ENCODE measurements at regions not wholly inside any gene's neighbourhood (a gene's known extent, or its start where the extent isn't known, plus 50 kb on each side); places are given as distances from the start of the nearest gene placed in this dataset.
A peak's percentile ranks its signal among the peaks of the same experiment; 100 is the strongest.

GRCh38 chr18:40911041-40911440, 1044.0 kb upstream of the PIK3C3 start:
- no peak for DNase-seq (ENCODE audit: low read depth)
- no peak overlapping the region for H3K4me3 ChIP-seq (ENCODE audit: low read depth, low read length)

GRCh38 chr18:40907842-40908241, 1047.2 kb upstream of the PIK3C3 start:
- H3K4me3 ChIP-seq (ENCODE audit: low read depth, low read length), result no peak overlapping the region
- no peak for DNase-seq (ENCODE audit: low read depth)

DNA sequence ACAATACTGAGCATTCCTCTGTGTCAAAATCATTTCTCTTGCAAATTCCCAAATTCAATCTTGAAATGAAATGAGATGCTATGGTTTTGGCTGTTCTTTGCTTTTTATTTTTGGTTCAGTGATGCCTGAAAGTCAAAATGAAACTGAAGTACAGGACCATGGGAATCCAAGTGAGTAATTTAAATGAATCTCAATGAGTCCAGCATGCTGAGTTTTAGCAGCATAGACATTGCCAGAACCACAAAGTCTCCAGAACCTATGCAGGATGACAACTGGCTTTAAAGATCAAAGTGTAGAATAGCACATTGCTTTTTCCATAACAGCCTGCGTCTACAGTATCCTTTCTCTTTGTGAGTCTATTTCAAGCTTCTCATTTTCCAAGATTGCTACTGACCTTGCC, 1050.7 kb upstream of the PIK3C3 start:
- DNase-seq (ENCODE audit: low read depth), result no peak
- no peak overlapping the region for H3K4me3 ChIP-seq (ENCODE audit: low read depth, low read length)

- H3K4me3 ChIP-seq (ENCODE audit: low read depth, low read length), result no peak overlapping the region
- DNase-seq (ENCODE audit: low read depth), result no peak
Measured at GRCh38 chr18:40902436-40902835, 1052.6 kb upstream of the PIK3C3 start.

GRCh38 chr18:40897884-40898283, 1057.2 kb upstream of the PIK3C3 start:
- no peak for DNase-seq (ENCODE audit: low read depth)
- no peak overlapping the region for H3K4me3 ChIP-seq (ENCODE audit: low read depth, low read length)

DNA sequence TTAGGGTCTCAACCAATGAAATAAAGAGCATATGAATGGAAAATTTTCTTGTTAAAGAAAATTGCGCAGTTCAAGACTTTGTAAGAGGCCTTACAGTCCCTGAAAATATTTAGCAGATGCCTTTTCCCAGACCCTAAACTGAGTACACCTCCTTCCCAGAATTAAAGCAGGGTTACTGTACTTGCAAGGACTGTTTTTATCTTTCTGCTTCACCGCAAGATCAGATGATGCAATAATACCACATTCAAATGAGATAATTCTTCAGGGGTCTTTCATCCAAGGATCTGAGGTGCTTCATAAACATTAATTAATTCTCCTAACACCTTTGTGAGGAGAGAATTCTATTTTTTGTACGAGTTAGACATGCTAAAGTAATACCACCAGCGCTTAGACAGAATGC, 1071.8 kb upstream of the PIK3C3 start:
- no peak for DNase-seq (ENCODE audit: low read depth)
- H3K4me3 ChIP-seq (ENCODE audit: low read depth, low read length), result no peak overlapping the region

- DNase-seq (ENCODE audit: low read depth), result no peak
Measured at GRCh38 chr18:40882468-40882867, 1072.6 kb upstream of the PIK3C3 start.

GRCh38 chr18:40878371-40878770, 1076.7 kb upstream of the PIK3C3 start:
- no peak for DNase-seq (ENCODE audit: low read depth)
- H3K4me3 ChIP-seq (ENCODE audit: low read depth, low read length), result no peak overlapping the region

More at GRCh38 chr18:40882468-40882867, 1072.6 kb upstream of the PIK3C3 start:
- H3K4me3 ChIP-seq (ENCODE audit: low read depth, low read length), result no peak overlapping the region

DNA sequence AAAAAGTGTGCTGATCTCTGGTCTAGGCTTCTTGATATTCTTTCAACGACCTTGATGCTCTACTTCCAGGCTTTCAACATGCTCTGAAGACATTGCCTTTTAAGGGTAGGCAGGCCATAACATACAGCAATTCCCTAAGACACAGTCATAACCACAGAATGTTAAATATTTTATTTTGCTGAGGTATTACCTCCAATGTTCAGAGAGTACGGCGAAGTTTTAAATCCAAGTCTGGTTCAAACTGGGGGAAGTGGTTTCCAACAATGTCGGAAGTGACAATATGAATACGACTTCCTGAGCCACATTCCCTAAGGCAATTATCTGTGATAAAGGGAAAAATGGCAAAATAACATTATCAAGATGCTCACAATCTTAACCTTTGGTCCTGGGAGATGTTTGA, 1077.9 kb upstream of the PIK3C3 start:
- H3K4me3 ChIP-seq (ENCODE audit: low read depth, low read length), result no peak overlapping the region
- DNase-seq (ENCODE audit: low read depth), result peak; percentile 89

GRCh38 chr18:40875101-40875615, 1079.9 kb upstream of the PIK3C3 start:
- DNase-seq (ENCODE audit: low read depth), result no peak
- no peak overlapping the region for H3K4me3 ChIP-seq (ENCODE audit: low read depth, low read length)

DNA sequence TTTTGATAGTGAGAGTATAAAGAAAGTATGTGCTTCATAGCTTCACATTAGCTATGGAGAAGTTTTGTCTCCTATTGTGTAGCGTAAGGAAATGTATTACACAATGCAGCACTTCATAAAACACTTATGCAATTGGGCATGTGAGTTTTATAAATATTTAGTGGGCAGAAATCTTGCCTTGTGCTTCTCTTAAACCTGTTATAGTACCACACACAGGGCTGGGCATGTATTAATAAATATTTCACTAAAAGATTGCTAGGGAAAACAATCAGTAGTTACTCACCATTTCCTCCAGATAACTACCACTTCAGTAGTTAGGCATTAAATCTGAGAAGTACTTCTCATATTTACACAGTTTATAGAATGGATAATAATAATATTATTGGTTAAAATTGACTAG, 1080.8 kb upstream of the PIK3C3 start:
- no peak for DNase-seq (ENCODE audit: low read depth)
- H3K4me3 ChIP-seq (ENCODE audit: low read depth, low read length), result no peak overlapping the region

DNA sequence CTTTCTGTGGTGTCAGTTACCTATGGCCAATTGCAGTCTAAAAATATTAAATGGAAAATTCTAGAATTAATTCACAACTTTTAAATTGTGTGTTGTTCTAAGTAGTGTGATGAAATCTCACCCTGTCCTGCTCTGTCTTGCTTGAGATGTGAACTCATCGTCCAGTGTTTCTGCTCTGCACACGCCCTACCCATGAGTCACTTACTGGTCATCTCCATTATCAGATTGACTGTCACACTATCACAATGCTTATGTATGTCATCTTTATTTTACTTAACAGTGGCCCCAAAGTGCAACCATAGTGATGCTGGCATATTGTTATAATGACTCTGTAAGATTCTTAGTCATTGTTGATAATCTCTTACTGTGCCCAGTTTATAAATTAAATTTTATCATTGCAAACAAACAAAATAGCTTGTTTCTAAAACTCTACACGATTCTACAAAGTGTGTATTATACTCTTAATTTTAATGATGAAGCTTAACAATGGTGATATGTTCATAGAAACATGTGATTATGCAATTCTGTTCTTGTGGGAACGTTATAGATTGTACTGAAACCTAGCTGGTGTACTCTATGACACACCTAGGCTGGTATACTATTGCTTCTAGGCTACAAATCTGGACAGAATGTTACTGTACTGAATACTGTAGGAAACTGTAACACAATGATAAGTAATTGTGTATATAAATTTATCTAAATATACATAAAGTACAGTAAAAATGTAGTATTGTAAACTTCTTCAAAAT, 1086.8 kb upstream of the PIK3C3 start:
- H3K4me3 ChIP-seq (ENCODE audit: low read depth, low read length), result no peak overlapping the region
- DNase-seq (ENCODE audit: low read depth), result peak; percentile 93

DNA sequence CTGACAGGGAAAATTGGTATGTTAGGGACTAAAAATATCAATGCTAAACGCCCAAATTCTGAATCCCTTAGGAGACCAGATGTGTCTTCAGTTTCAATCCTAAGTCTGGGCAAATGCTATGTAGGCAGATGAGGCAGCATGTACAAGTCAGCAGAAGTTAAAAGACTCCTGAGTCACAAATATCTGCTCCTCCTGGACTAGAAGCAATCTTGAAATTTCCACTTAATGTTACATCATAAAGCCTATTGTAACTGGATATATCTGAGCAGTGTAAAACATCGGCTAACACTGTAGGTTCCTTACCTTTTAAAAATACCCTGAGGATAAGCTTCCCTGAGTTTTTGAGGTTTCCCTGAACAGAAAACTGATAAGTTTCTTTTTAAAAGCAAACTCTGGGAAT, 1087.6 kb upstream of the PIK3C3 start:
- no peak overlapping the region for H3K4me3 ChIP-seq (ENCODE audit: low read depth, low read length)
- peak; percentile 92 for DNase-seq (ENCODE audit: low read depth)

DNA sequence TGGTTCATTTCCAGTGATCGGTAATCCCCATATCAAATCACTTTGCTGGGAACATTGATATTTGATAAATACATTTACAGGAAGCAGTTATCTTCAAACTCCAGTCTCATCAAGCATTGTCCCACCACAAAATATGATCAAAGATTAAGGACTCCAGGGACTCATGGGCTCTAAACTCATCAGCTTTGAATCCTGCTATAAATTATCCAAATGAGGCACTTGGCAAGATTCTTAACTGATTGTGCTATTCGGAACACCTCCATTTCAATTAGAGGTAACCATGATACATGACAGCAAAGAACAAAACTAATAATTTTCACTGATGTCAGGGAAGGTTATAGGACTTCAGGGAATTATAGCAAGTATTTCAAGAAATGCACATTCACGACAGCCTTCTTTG, 1088.1 kb upstream of the PIK3C3 start:
- DNase-seq (ENCODE audit: low read depth), result no peak
- H3K4me3 ChIP-seq (ENCODE audit: low read depth, low read length), result no peak overlapping the region

GRCh38 chr18:40866013-40866645, 1088.9 kb upstream of the PIK3C3 start:
- no peak overlapping the region for H3K4me3 ChIP-seq (ENCODE audit: low read depth, low read length)
- DNase-seq (ENCODE audit: low read depth), result peak; percentile 29

DNA sequence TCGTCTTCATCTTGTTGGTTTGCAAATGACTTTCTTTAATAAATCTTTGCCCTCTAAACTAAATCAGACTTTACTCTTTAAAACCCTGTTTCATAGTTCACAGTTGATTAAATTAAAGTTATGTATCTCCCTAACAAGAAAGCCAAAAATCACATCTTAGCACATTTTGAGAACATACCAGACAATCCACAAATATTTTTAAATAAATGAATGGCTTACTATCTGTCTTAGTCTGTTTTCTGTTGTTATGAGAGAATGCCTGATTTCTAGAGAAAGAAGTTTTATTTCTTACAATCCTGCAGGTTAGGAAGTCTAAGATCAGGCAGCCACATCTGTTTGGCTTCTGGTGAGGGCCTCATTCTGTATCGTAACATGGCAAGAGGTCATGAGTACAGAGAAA, 1090.2 kb upstream of the PIK3C3 start:
- no peak overlapping the region for H3K4me3 ChIP-seq (ENCODE audit: low read depth, low read length)
- DNase-seq (ENCODE audit: low read depth), result no peak

DNA sequence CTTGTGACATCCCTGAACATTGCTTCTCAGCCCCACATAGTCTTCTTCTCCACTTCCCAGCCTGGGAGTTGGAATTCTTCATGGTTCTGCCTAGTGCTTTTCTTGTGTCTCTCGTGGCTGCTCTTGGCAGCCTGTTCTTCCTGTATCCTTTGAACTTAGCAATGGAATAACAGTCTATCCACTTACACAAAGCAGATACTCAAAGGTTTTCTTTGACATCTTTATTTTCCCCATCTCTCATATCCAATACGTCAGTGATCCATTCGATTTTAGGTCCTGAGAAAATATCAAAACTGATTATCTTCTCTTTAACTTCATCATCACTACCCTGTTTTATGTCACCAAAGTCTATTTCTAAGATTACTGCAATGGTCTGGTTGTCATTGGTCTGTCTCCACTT, 1091.2 kb upstream of the PIK3C3 start:
- H3K4me3 ChIP-seq (ENCODE audit: low read depth, low read length), result no peak overlapping the region
- no peak for DNase-seq (ENCODE audit: low read depth)

DNA sequence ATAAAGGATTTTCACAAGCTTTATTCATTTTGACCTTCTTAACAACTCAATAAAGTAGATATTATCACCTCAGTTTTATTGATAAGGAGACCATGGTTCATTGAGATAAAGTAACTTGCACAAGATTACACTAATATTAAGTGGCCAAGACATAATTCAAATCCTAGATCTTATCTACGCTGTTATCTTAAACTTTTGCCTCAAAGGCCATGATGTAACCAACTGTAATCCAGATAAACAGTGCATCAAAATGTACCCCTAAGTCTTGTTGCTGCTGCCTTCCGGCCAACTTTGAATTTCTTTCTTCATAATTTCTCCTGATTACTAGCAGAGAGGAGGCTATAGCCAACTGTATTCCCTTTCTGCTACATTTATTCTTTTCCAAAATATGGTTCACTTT, 1094.8 kb upstream of the PIK3C3 start:
- DNase-seq (ENCODE audit: low read depth), result no peak
- H3K4me3 ChIP-seq (ENCODE audit: low read depth, low read length), result no peak overlapping the region

DNA sequence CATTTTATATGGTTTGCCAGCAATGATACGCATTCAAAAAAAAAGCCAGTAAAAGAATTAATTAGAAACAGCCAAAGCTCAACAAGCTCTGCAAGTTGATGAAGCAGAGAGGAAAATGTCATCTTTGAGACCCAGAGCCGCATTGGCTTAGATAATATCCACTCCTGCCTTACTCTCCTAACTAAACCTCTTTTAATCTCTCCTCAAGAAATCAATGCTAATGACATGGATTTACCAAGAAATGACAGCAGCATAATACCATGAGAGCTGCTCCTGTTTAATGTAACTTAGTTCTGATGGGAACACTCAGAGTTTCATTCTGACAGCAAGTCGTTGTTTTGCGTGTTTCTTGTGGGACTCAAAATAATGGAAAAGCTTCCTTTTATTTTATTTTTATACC, 1099.4 kb upstream of the PIK3C3 start:
- H3K4me3 ChIP-seq (ENCODE audit: low read depth, low read length), result no peak overlapping the region
- DNase-seq (ENCODE audit: low read depth), result no peak

DNA sequence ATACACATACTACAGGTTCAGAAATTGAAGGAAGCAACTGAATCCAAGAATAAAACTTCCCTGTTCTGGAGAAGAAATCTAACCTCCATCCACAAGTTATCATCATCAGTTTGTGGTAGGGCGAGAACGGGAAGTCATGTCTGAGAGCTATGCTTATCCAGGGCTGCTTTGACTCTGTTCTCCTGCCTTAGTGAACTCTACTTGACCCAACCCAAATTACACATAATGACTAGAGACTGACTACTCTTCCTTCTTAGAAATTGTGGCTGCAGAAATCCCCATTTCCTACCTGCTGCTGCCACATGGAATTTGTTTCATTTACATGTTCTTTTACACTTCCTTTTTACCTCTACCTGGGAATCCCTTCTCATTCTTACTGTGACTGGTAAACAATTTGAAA, 1102.6 kb upstream of the PIK3C3 start:
- no peak for DNase-seq (ENCODE audit: low read depth)
- H3K4me3 ChIP-seq (ENCODE audit: low read depth, low read length), result no peak overlapping the region

GRCh38 chr18:40851014-40851429, 1104.0 kb upstream of the PIK3C3 start:
- DNase-seq (ENCODE audit: low read depth), result peak; percentile 39
- no peak overlapping the region for H3K4me3 ChIP-seq (ENCODE audit: low read depth, low read length)

All from skeletal muscle cell (primary cell).